Fibroblast of lung (primary cell): ENCODE measurements at regions not wholly inside any gene's neighbourhood (a gene's known extent, or its start where the extent isn't known, plus 50 kb on each side); places are given as distances from the start of the nearest gene placed in this dataset.
A peak's percentile ranks its signal among the peaks of the same experiment; 100 is the strongest.

Source experiments
- DNase-seq, 2 donors: peaks; one replicate each; pipeline versions ENCODE4 v3.0.0 to v3.0.0-alpha.2; 2010; ENCODE audit warnings: low read depth in 2 of 2
- H2AFZ ChIP-seq: 2 replicates; pipeline ENCODE4 v1.5.1; 2012; ENCODE audit warnings: low read length, control low read depth, inconsistent platforms
- H3K27ac ChIP-seq: 2 replicates; pipeline ENCODE4 v1.5.1; 2011; ENCODE audit warnings: low read length, control low read depth; ENCODE audit not compliant: insufficient read depth
- H3K27me3 ChIP-seq: 2 replicates; pipeline ENCODE4 v1.5.1; 2011; ENCODE audit warnings: mild to moderate bottlenecking, low read length; ENCODE audit not compliant: control insufficient read depth, insufficient read depth
- H3K36me3 ChIP-seq: 2 replicates; pipeline ENCODE4 v1.5.1; 2011; ENCODE audit warnings: low read length; ENCODE audit not compliant: control insufficient read depth, insufficient read depth
- H3K4me1 ChIP-seq: 2 replicates; pipeline ENCODE4 v1.5.1; 2011; ENCODE audit warnings: low read length; ENCODE audit not compliant: control insufficient read depth, insufficient read depth; ENCODE audit errors: extremely low read depth
- H3K4me2 ChIP-seq: 2 replicates; pipeline ENCODE4 v1.5.1; 2011; ENCODE audit warnings: low read length, control low read depth; ENCODE audit not compliant: insufficient read depth; ENCODE audit errors: extremely low read depth
- H3K4me3 ChIP-seq, 4 experiments: fragments of 200-600 bp in 1 of 4; sonication (generic) in 1 of 4; replicated peaks in 1 of 4; 2 replicates each; pipeline ENCODE4 v1.5.1; 2011 to 2016; ENCODE audit warnings: low read length in 4 of 4, low read depth in 3 of 4, mild to moderate bottlenecking in 3 of 4, control low read depth in 2 of 4, inconsistent platforms in 1 of 4, mixed read lengths in 1 of 4; ENCODE audit not compliant: insufficient read depth in 1 of 4; ENCODE audit errors: control extremely low read depth in 1 of 4
- H3K79me2 ChIP-seq: 2 replicates; pipeline ENCODE4 v1.5.1; 2012; ENCODE audit warnings: mild to moderate bottlenecking, low read length, inconsistent platforms; ENCODE audit not compliant: control insufficient read depth, insufficient read depth
- H3K9ac ChIP-seq: 2 replicates; pipeline ENCODE4 v1.5.1; 2011; ENCODE audit warnings: mild to moderate bottlenecking, low read length, control low read depth; ENCODE audit not compliant: insufficient read depth
- H3K9me3 ChIP-seq: 2 replicates; pipeline ENCODE4 v1.5.1; 2012; ENCODE audit warnings: low read depth, low read length; ENCODE audit not compliant: control insufficient read depth, insufficient read depth
- H4K20me1 ChIP-seq: 2 replicates; pipeline ENCODE4 v1.5.1; 2011; ENCODE audit warnings: low read length; ENCODE audit not compliant: control insufficient read depth, insufficient read depth; ENCODE audit errors: extremely low read depth
- CTCF ChIP-seq, 2 donors: IDR thresholded peaks in 1 of 2; conservative IDR thresholded peaks in 1 of 2; 1 replicate in 1 of 2; 2 replicates in 1 of 2; pipeline ENCODE4 v1.5.1; 2011 to 2012; ENCODE audit warnings: low read length in 2 of 2, control low read depth in 1 of 2, inconsistent platforms in 1 of 2, low read depth in 1 of 2, mild to moderate bottlenecking in 1 of 2
- EZH2 ChIP-seq: IDR thresholded peaks from 2 replicates; pipeline ENCODE4 v1.5.1; 2012; ENCODE audit warnings: low read length, control low read depth, mild to moderate bottlenecking; ENCODE audit errors: missing control alignments

GRCh38 chr1:172979828-172980227, 70.9 kb downstream of the TNFSF18 start:
- H3K9ac ChIP-seq = no peak overlapping the region
- H2AFZ ChIP-seq = no peak overlapping the region
- H3K4me3 ChIP-seq = no peak overlapping the region
- H3K9me3 ChIP-seq = no peaks in the 10 kb centered on the region
- no peak overlapping the region for H3K27ac ChIP-seq
- DNase-seq = no peak
- H3K4me1 ChIP-seq = peaks cover 2% of the 10 kb centered on the region
- TF ChIP-seq EZH2 = no peak
- no peak for TF ChIP-seq CTCF (conservative IDR thresholded peaks at IDR 0.05 in 1 of 2, IDR thresholded peaks at IDR 0.05 in 1 of 2; ENCODE audit: low read depth in 1 of 2, low read length in 2 of 2)
- no peaks in the 10 kb centered on the region for H3K79me2 ChIP-seq
- no peaks in the 10 kb centered on the region for H3K36me3 ChIP-seq
- H3K4me2 ChIP-seq = no peak overlapping the region
- H3K27me3 ChIP-seq = no peaks in the 10 kb centered on the region
- no peaks in the 10 kb centered on the region for H4K20me1 ChIP-seq

GRCh38 chr1:172980456-172980855, 70.3 kb downstream of the TNFSF18 start:
- H3K4me3 ChIP-seq = no peak overlapping the region
- H3K4me1 ChIP-seq = peaks cover 2% of the 10 kb centered on the region
- no peaks in the 10 kb centered on the region for H4K20me1 ChIP-seq
- no peak overlapping the region for H3K27ac ChIP-seq
- H3K36me3 ChIP-seq = no peaks in the 10 kb centered on the region
- H3K79me2 ChIP-seq = no peaks in the 10 kb centered on the region
- TF ChIP-seq EZH2 = no peak
- TF ChIP-seq CTCF (conservative IDR thresholded peaks at IDR 0.05 in 1 of 2, IDR thresholded peaks at IDR 0.05 in 1 of 2; ENCODE audit: low read depth in 1 of 2, low read length in 2 of 2) = no peak
- peak; percentile 58 to 78 for DNase-seq
- no peak overlapping the region for H2AFZ ChIP-seq
- no peak overlapping the region for H3K9ac ChIP-seq
- H3K9me3 ChIP-seq = no peaks in the 10 kb centered on the region
- H3K4me2 ChIP-seq = no peak overlapping the region
- no peaks in the 10 kb centered on the region for H3K27me3 ChIP-seq

GRCh38 chr1:172980971-172981370, 69.8 kb downstream of the TNFSF18 start:
- Histone ChIP-seq H3K27ac (no peak overlapping the region), H3K4me2 (no peak overlapping the region)
- TF ChIP-seq EZH2 (no peak), CTCF (conservative IDR thresholded peaks at IDR 0.05 in 1 of 2, IDR thresholded peaks at IDR 0.05 in 1 of 2; ENCODE audit: low read depth in 1 of 2, low read length in 2 of 2) (no peak)

More at GRCh38 chr1:172980971-172981370, 69.8 kb downstream of the TNFSF18 start:
- H3K79me2 ChIP-seq = no peaks in the 10 kb centered on the region
- DNase-seq = no peak
- no peaks in the 10 kb centered on the region for H3K36me3 ChIP-seq
- no peak overlapping the region for H2AFZ ChIP-seq
- no peaks in the 10 kb centered on the region for H4K20me1 ChIP-seq
- no peak overlapping the region for H3K4me3 ChIP-seq
- no peak overlapping the region for H3K9ac ChIP-seq
- H3K4me1 ChIP-seq = peaks cover 2% of the 10 kb centered on the region
- no peaks in the 10 kb centered on the region for H3K9me3 ChIP-seq
- H3K27me3 ChIP-seq = no peaks in the 10 kb centered on the region
